Panc1 (cell line): ENCODE measurements at regions not wholly inside any gene's neighbourhood (a gene's known extent, or its start where the extent isn't known, plus 50 kb on each side); places are given as distances from the start of the nearest gene placed in this dataset.

ENCODE experiments used
- POLR2AphosphoS5 ChIP-seq: IDR thresholded peaks from 2 replicates; pipeline ENCODE4 v1.6.1; 2012; ENCODE audit warnings: mild to moderate bottlenecking, low read depth, low read length, moderate library complexity
- TF ChIP-seq, protein P1 (sequence below): fragments of 450-650 bp; IDR thresholded peaks from 2 replicates; pipeline ENCODE4 v1.5.1; 2017; ENCODE audit warnings: mild to moderate bottlenecking

DNA sequence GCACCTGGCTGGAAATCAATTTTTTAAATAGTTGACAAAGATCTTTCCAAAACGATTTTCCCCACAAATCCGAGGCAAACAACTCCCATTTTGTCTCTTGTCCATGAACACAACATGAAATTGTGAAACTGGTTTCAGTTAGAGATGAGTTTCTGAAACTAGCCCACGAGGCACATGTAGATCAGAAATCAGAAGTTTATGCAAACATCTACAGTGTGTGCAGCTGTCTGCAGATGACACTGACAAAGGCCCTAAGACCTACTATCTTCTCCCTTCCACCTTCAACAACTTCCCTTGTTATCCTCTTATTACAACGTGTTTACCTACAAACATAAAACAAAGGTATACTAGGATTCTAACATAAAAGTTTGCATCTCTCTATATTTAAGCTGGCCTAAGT is 183.3 kb downstream of the DIRAS2 start:
- TF ChIP-seq, protein P1, sequence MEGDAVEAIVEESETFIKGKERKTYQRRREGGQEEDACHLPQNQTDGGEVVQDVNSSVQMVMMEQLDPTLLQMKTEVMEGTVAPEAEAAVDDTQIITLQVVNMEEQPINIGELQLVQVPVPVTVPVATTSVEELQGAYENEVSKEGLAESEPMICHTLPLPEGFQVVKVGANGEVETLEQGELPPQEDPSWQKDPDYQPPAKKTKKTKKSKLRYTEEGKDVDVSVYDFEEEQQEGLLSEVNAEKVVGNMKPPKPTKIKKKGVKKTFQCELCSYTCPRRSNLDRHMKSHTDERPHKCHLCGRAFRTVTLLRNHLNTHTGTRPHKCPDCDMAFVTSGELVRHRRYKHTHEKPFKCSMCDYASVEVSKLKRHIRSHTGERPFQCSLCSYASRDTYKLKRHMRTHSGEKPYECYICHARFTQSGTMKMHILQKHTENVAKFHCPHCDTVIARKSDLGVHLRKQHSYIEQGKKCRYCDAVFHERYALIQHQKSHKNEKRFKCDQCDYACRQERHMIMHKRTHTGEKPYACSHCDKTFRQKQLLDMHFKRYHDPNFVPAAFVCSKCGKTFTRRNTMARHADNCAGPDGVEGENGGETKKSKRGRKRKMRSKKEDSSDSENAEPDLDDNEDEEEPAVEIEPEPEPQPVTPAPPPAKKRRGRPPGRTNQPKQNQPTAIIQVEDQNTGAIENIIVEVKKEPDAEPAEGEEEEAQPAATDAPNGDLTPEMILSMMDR, result no peak
- no peak for TF ChIP-seq POLR2AphosphoS5
